GM12875 (cell line): ENCODE measurements at regions not wholly inside any gene's neighbourhood (a gene's known extent, or its start where the extent isn't known, plus 50 kb on each side); places are given as distances from the start of the nearest gene placed in this dataset.
"Not testable (repeated sequence)": the region's sequence is repeated elsewhere in the genome, so short reads cannot be mapped to it uniquely, and the experiment has no call there.

ENCODE experiments used
- H3K4me3 ChIP-seq: one replicate; pipeline ENCODE4 v1.5.1; 2011; ENCODE audit warnings: low read depth, low read length, control low read depth
- CTCF ChIP-seq: IDR thresholded peaks from 2 replicates; pipeline ENCODE4 v1.5.1; 2011; ENCODE audit warnings: low read depth, mild to moderate bottlenecking, control low read depth, inconsistent platforms, low read length, moderate library complexity, borderline replicate concordance; ENCODE audit not compliant: insufficient read depth

GRCh38 chr12:8282181-8282580, 54.8 kb upstream of the FAM90A1 start:
- not testable (repeated sequence) for H3K4me3 ChIP-seq

- not testable (repeated sequence) for H3K4me3 ChIP-seq
Observed at GRCh38 chr12:8285681-8286080, 58.3 kb upstream of the FAM90A1 start.

- H3K4me3 ChIP-seq = not testable (repeated sequence)
Observed at GRCh38 chr12:8291764-8292163, 64.3 kb upstream of the FAM90A1 start.

- not testable (repeated sequence) for H3K4me3 ChIP-seq
Observed at GRCh38 chr12:8294662-8295061, 67.2 kb upstream of the FAM90A1 start.

- not testable (repeated sequence) for H3K4me3 ChIP-seq
Observed at GRCh38 chr12:8308611-8309010, 81.2 kb upstream of the FAM90A1 start.

GRCh38 chr12:8315997-8316396, 88.6 kb upstream of the FAM90A1 start:
- H3K4me3 ChIP-seq = not testable (repeated sequence)

GRCh38 chr12:8317675-8318074, 90.3 kb upstream of the FAM90A1 start:
- H3K4me3 ChIP-seq = not testable (repeated sequence)

GRCh38 chr12:8320251-8320730, 92.9 kb upstream of the FAM90A1 start:
- not testable (repeated sequence) for H3K4me3 ChIP-seq

GRCh38 chr12:8320791-8321370, 93.5 kb upstream of the FAM90A1 start:
- not testable (repeated sequence) for H3K4me3 ChIP-seq

- not testable (repeated sequence) for H3K4me3 ChIP-seq
Observed at GRCh38 chr12:8325145-8325839, 97.9 kb upstream of the FAM90A1 start.

- H3K4me3 ChIP-seq = not testable (repeated sequence)
Observed at GRCh38 chr12:8328835-8329234, 101.4 kb upstream of the FAM90A1 start.

GRCh38 chr12:8332373-8332772, 105.0 kb upstream of the FAM90A1 start:
- not testable (repeated sequence) for H3K4me3 ChIP-seq

GRCh38 chr12:8351073-8351472, 104.7 kb upstream of the CLEC6A start:
- H3K4me3 ChIP-seq = not testable (repeated sequence)

GRCh38 chr12:8354741-8355140, 101.0 kb upstream of the CLEC6A start:
- H3K4me3 ChIP-seq = not testable (repeated sequence)

- not testable (repeated sequence) for H3K4me3 ChIP-seq
Observed at GRCh38 chr12:8355531-8355930, 100.2 kb upstream of the CLEC6A start.

GRCh38 chr12:8373744-8374143, 82.0 kb upstream of the CLEC6A start:
- TF ChIP-seq CTCF = 0 out of 2 replicates have a peak, but pooled peaks have one; percentile 29

GRCh38 chr12:8375122-8375521, 80.6 kb upstream of the CLEC6A start:
- not testable (repeated sequence) for H3K4me3 ChIP-seq

More at GRCh38 chr12:8373744-8374143, 82.0 kb upstream of the CLEC6A start:
- H3K4me3 ChIP-seq = not testable (repeated sequence)

GRCh38 chr12:8377756-8378155, 78.0 kb upstream of the CLEC6A start:
- H3K4me3 ChIP-seq = not testable (repeated sequence)

GRCh38 chr12:8382556-8382955, 73.2 kb upstream of the CLEC6A start:
- not testable (repeated sequence) for H3K4me3 ChIP-seq

- H3K4me3 ChIP-seq = not testable (repeated sequence)
Observed at GRCh38 chr12:8384686-8385085, 71.1 kb upstream of the CLEC6A start.

GRCh38 chr12:8385431-8385830, 70.3 kb upstream of the CLEC6A start:
- H3K4me3 ChIP-seq = not testable (repeated sequence)
